Sciatic nerve (tissue), 2 donors: ENCODE measurements at regions not wholly inside any gene's neighbourhood (a gene's known extent, or its start where the extent isn't known, plus 50 kb on each side); places are given as distances from the start of the nearest gene placed in this dataset.
A peak's percentile ranks its signal among the peaks of the same experiment; 100 is the strongest.
"Not testable (repeated sequence)": the region's sequence is repeated elsewhere in the genome, so short reads cannot be mapped to it uniquely, and the experiment has no call there.

Experiments used
- ATAC-seq: fragments of 200-7000 bp; cut with Tn5 transposase; one replicate; pipeline ENCODE4 v1.9.1; 2020; ENCODE audit warnings: mild to moderate bottlenecking, moderate library complexity
- DNase-seq: peaks from one replicate; pipeline ENCODE4 v3.0.0-alpha.2; 2020; ENCODE audit warnings: low spot score
- intact Hi-C: fragments of 100-400 bp; cut with DNase I; formaldehyde crosslinking; loops from one replicate; pipeline ENCODE4 v1.14.2; 2022
- donor health status: DM: no; HTN: no; CAD: no.
- donor health status: DM: no; HTN: no; CAD: no.

- intact Hi-C loops = no loop called here
- DNase-seq (no peak), ATAC-seq (no peak)
These were observed 218.1 kb upstream of the GJE1 start for GRCh38 chr6:141914646-141915045.

- ATAC-seq (no peak), DNase-seq (no peak)
- intact Hi-C loops = no loop called here
These were observed 226.1 kb upstream of the GJE1 start for GRCh38 chr6:141906569-141907080.

- intact Hi-C loops = no loop called here
- no peak for ATAC-seq
- no peak for DNase-seq
These were observed 242.1 kb upstream of the GJE1 start for GRCh38 chr6:141890661-141891060.

GRCh38 chr6:141884850-141885249, 247.9 kb upstream of the GJE1 start:
- DNase-seq (no peak), ATAC-seq (no peak)
- intact Hi-C loops = no loop called here

GRCh38 chr6:141878686-141879085, 254.0 kb upstream of the GJE1 start:
- ATAC-seq = no peak
- DNase-seq = no peak
- intact Hi-C loops = no loop called here

GRCh38 chr6:141877275-141877983, 255.3 kb upstream of the GJE1 start:
- DNase-seq (no peak), ATAC-seq (no peak)
- intact Hi-C loops = no loop called here

- intact Hi-C loops = no loop called here
- DNase-seq (no peak), ATAC-seq (peak; percentile 60)
These were observed 257.7 kb upstream of the GJE1 start for GRCh38 chr6:141874930-141875602.

- intact Hi-C loops, DNase-seq, ATAC-seq: not testable (repeated sequence)
These were observed 263.2 kb upstream of the GJE1 start for GRCh38 chr6:141869509-141869908.

- intact Hi-C loops = no loop called here
- no peak for DNase-seq
- ATAC-seq = no peak
These were observed 265.0 kb upstream of the GJE1 start for GRCh38 chr6:141867767-141868166.

GRCh38 chr6:141866731-141867497, 265.8 kb upstream of the GJE1 start:
- no peak for ATAC-seq
- intact Hi-C loops = no loop called here
- no peak for DNase-seq

- intact Hi-C loops = no loop called here
- ATAC-seq = no peak
- DNase-seq = no peak
These were observed 281.7 kb upstream of the GJE1 start for GRCh38 chr6:141851063-141851462.

GRCh38 chr6:141848029-141848890, 284.5 kb upstream of the GJE1 start:
- intact Hi-C loops = no loop called here
- ATAC-seq (no peak), DNase-seq (no peak)

- ATAC-seq (no peak), DNase-seq (no peak)
- intact Hi-C loops = no loop called here
These were observed 286.1 kb upstream of the GJE1 start for GRCh38 chr6:141846639-141847038.

GRCh38 chr6:141843178-141843834, 289.4 kb upstream of the GJE1 start:
- DNase-seq (no peak), ATAC-seq (no peak)
- intact Hi-C loops = no loop called here

GRCh38 chr6:141833001-141833655, 299.6 kb upstream of the GJE1 start:
- intact Hi-C loops = no loop called here
- DNase-seq = no peak
- ATAC-seq = no peak

GRCh38 chr6:141830530-141830929, 302.2 kb upstream of the GJE1 start:
- DNase-seq (no peak), ATAC-seq (no peak)
- intact Hi-C loops = no loop called here

- intact Hi-C loops = no loop called here
- ATAC-seq (no peak), DNase-seq (no peak)
These were observed 303.0 kb upstream of the GJE1 start for GRCh38 chr6:141829566-141830360.
